DND-41 (cell line): ENCODE measurements at regions not wholly inside any gene's neighbourhood (a gene's known extent, or its start where the extent isn't known, plus 50 kb on each side); places are given as distances from the start of the nearest gene placed in this dataset.

Experiments
- ATAC-seq: fragments of 200-7000 bp; cut with Tn5 transposase; 3 replicates; pipeline ENCODE4 v1.9.1; 2021; ENCODE audit warnings: low read depth; ENCODE audit not compliant: insufficient read depth
- DNase-seq: peaks from one replicate; pipeline ENCODE4 v3.0.0-alpha.2; 2020
- H2AFZ ChIP-seq: 2 replicates; pipeline ENCODE4 v1.6.0; 2012; ENCODE audit warnings: low read depth, low read length
- H3K27ac ChIP-seq: 2 replicates; pipeline ENCODE4 v1.5.1; 2012; ENCODE audit warnings: low read length, inconsistent platforms
- H3K27me3 ChIP-seq: fragments of 200-600 bp; sonication (generic); 2 replicates; pipeline ENCODE4 v1.6.0; 2012; ENCODE audit warnings: low read length, mild to moderate bottlenecking, inconsistent platforms; ENCODE audit not compliant: insufficient read depth, poor library complexity
- H3K36me3 ChIP-seq: 2 replicates; pipeline ENCODE4 v1.5.1; 2012; ENCODE audit warnings: low read length, inconsistent platforms; ENCODE audit not compliant: insufficient read depth
- H3K4me1 ChIP-seq: 2 replicates; pipeline ENCODE4 v1.5.1; 2012; ENCODE audit warnings: mild to moderate bottlenecking, low read length; ENCODE audit not compliant: insufficient read depth
- H3K4me2 ChIP-seq: 2 replicates; pipeline ENCODE4 v1.6.0; 2012; ENCODE audit warnings: mild to moderate bottlenecking, moderate library complexity, low read length, inconsistent platforms; ENCODE audit not compliant: insufficient read depth
- H3K4me3 ChIP-seq, 2 experiments: fragments of 200-600 bp in 1 of 2; shearing (Covaris generic) in 1 of 2; 2 replicates each; pipeline ENCODE4 v1.5.1; 2012 to 2016; ENCODE audit warnings: inconsistent platforms in 2 of 2, low read length in 2 of 2, mild to moderate bottlenecking in 2 of 2, low read depth in 1 of 2, moderate library complexity in 1 of 2
- H3K79me2 ChIP-seq: 2 replicates; pipeline ENCODE4 v1.6.0; 2012; ENCODE audit warnings: low read length, inconsistent platforms; ENCODE audit not compliant: insufficient read depth
- H3K9ac ChIP-seq: 2 replicates; pipeline ENCODE4 v1.6.0; 2012; ENCODE audit warnings: low read depth, mild to moderate bottlenecking, inconsistent platforms, low read length, moderate library complexity
- H3K9me3 ChIP-seq: 2 replicates; pipeline ENCODE4 v1.5.1; 2012; ENCODE audit warnings: low read length, moderate library complexity, mild to moderate bottlenecking, inconsistent platforms; ENCODE audit not compliant: insufficient read depth, severe bottlenecking
- H4K20me1 ChIP-seq: 2 replicates; pipeline ENCODE4 v1.6.0; 2012; ENCODE audit warnings: low read length; ENCODE audit not compliant: insufficient read depth
- EZH2 ChIP-seq: IDR thresholded peaks from 3 replicates; pipeline ENCODE4 v1.6.1; 2012; ENCODE audit warnings: borderline replicate concordance, low read depth, mild to moderate bottlenecking, moderate library complexity, low read length, inconsistent platforms; ENCODE audit not compliant: severe bottlenecking
- TF ChIP-seq, protein P1 (sequence below): IDR thresholded peaks from 2 replicates; pipeline ENCODE4 v1.5.1; 2012; ENCODE audit warnings: borderline replicate concordance, low read length, moderate library complexity, mild to moderate bottlenecking; ENCODE audit not compliant: poor library complexity, severe bottlenecking; ENCODE audit errors: extremely low read depth

DNA sequence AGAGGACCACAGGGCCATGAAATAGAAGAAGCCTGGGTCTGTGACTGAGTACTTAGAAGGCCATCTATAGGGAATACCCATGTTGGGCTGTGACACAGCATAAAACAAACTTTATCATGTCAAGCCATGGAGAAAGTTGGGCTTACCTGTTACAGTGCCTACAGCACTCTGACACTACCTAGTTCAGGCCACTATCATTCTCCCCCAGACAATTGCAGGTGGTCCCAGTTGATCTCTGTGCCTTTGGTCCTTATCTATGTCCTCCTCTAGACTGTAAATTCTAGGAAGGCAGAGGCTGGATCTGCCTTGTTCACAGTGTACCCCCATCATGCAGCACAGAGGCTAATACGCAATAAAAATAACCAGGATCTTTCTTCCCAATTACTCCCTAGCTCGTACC lies 69.1 kb downstream of the GCC1 start:
- TF ChIP-seq EZH2 = no peak
- TF ChIP-seq, protein P1, sequence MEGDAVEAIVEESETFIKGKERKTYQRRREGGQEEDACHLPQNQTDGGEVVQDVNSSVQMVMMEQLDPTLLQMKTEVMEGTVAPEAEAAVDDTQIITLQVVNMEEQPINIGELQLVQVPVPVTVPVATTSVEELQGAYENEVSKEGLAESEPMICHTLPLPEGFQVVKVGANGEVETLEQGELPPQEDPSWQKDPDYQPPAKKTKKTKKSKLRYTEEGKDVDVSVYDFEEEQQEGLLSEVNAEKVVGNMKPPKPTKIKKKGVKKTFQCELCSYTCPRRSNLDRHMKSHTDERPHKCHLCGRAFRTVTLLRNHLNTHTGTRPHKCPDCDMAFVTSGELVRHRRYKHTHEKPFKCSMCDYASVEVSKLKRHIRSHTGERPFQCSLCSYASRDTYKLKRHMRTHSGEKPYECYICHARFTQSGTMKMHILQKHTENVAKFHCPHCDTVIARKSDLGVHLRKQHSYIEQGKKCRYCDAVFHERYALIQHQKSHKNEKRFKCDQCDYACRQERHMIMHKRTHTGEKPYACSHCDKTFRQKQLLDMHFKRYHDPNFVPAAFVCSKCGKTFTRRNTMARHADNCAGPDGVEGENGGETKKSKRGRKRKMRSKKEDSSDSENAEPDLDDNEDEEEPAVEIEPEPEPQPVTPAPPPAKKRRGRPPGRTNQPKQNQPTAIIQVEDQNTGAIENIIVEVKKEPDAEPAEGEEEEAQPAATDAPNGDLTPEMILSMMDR = no peak
- no peaks in the 10 kb centered on the region for H3K36me3 ChIP-seq
- no peak overlapping the region for H3K27ac ChIP-seq
- no peaks in the 10 kb centered on the region for H3K4me1 ChIP-seq
- H3K4me3 ChIP-seq = no peak overlapping the region
- ATAC-seq = no peak
- no peaks in the 10 kb centered on the region for H4K20me1 ChIP-seq
- no peak overlapping the region for H3K4me2 ChIP-seq
- H3K27me3 ChIP-seq = no peaks in the 10 kb centered on the region
- H2AFZ ChIP-seq = no peak overlapping the region
- no peak for DNase-seq
- no peak overlapping the region for H3K9ac ChIP-seq
- H3K9me3 ChIP-seq = no peaks in the 10 kb centered on the region
- no peaks in the 10 kb centered on the region for H3K79me2 ChIP-seq

DNA sequence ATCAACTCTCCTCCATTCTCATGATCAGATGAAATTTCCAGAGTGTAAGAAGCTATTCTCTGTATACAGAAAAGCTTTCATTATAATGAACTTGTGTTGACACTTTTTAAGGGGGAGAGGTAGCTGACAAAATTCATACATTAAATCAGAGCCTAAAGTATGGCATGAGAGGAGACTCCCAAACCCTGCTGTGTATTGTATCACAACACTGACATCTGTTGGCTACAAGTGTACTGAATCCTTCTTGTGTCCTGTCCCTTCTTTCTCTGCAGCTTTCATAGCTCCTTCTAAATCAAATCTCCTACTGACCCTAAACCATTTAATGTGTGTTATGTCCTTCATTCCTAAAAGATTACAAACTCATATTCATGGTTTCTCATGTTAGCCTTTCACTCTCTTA lies 70.9 kb downstream of the GCC1 start:
- no peaks in the 10 kb centered on the region for H3K4me1 ChIP-seq
- H4K20me1 ChIP-seq = no peaks in the 10 kb centered on the region
- peaks cover 4% of the 10 kb centered on the region for H3K27me3 ChIP-seq
- H3K9me3 ChIP-seq = no peaks in the 10 kb centered on the region
- no peaks in the 10 kb centered on the region for H3K79me2 ChIP-seq
- no peak overlapping the region for H3K4me3 ChIP-seq
- no peak overlapping the region for H3K9ac ChIP-seq
- no peaks in the 10 kb centered on the region for H3K36me3 ChIP-seq
- TF ChIP-seq EZH2 = no peak
- TF ChIP-seq, protein P1 = peak; percentile 66
- H3K27ac ChIP-seq = no peak overlapping the region
- ATAC-seq (peak; percentile 77; the same call in 2 of the 3 replicates), DNase-seq (no peak)
- no peak overlapping the region for H2AFZ ChIP-seq
- no peak overlapping the region for H3K4me2 ChIP-seq

DNA sequence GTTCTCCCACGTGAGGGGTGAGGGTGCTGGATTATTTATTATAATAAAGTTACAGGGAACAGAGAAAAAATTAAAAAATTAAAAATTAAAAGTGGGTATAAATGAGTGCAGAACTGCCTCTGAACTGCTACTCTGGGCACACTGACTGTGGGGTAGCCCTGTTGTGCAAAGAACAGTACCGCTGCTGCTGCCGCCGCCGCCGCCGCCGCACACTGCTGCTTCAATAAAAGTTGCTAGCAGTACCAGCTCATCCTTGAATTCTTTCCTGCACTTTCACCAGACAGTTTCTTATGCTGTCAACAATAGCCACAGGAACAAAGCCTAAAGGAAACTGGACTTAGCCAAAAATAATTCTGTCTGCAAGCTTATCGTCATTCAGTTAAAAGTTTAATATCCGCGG lies 72.1 kb downstream of the GCC1 start:
- ATAC-seq = no peak
- Histone ChIP-seq H3K36me3 (no peaks in the 10 kb centered on the region), H4K20me1 (no peaks in the 10 kb centered on the region), H3K9me3 (no peaks in the 10 kb centered on the region), H3K79me2 (no peaks in the 10 kb centered on the region), H3K4me1 (no peaks in the 10 kb centered on the region), H3K27me3 (peaks cover 4% of the 10 kb centered on the region), H2AFZ (no peak overlapping the region), H3K4me3 (no peak overlapping the region), H3K9ac (no peak overlapping the region), H3K27ac (no peak overlapping the region), H3K4me2 (no peak overlapping the region)
- no peak for DNase-seq
- TF ChIP-seq, protein P1 = no peak
- no peak for TF ChIP-seq EZH2

DNA sequence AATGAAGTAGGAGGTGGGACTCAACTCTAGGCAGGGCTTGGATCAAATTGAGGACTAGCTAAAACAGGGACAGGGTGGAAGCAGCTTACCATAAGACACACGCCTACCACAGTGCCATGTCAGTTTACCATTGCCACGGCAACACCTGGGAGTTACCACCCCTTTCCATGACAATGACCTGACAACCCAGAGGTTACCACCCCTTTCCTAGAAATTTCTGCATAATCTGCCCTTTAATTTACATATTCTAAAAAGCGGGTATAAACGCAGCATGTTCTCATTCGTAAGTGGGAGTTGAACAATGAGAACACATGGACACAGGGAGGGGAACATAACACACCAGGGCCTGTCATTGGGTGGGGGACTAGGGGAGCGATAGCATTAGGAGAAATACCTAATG lies 72.7 kb downstream of the GCC1 start:
- H3K27me3 ChIP-seq = peaks cover 6% of the 10 kb centered on the region
- no peaks in the 10 kb centered on the region for H3K9me3 ChIP-seq
- no peak overlapping the region for H3K9ac ChIP-seq
- H3K4me2 ChIP-seq = no peak overlapping the region
- H4K20me1 ChIP-seq = no peaks in the 10 kb centered on the region
- no peaks in the 10 kb centered on the region for H3K4me1 ChIP-seq
- ATAC-seq (no peak), DNase-seq (no peak)
- H3K4me3 ChIP-seq = no peak overlapping the region
- no peak overlapping the region for H2AFZ ChIP-seq
- no peak for TF ChIP-seq EZH2
- TF ChIP-seq, protein P1 = no peak
- H3K27ac ChIP-seq = no peak overlapping the region
- no peaks in the 10 kb centered on the region for H3K36me3 ChIP-seq
- H3K79me2 ChIP-seq = no peaks in the 10 kb centered on the region
